Choroid plexus epithelial cell (primary cell): ENCODE measurements at regions not wholly inside any gene's neighbourhood (a gene's known extent, or its start where the extent isn't known, plus 50 kb on each side); places are given as distances from the start of the nearest gene placed in this dataset.

Experiments used
- DNase-seq: peaks from one replicate; pipeline ENCODE4 v3.0.0-alpha.2; 2010; ENCODE audit warnings: low read depth
- H3K4me3 ChIP-seq: 2 replicates; pipeline ENCODE4 v1.5.1; 2011; ENCODE audit warnings: low read depth, mild to moderate bottlenecking, control low read depth, low read length, moderate library complexity
- TF ChIP-seq, protein P1 (sequence below): conservative IDR thresholded peaks from 2 replicates; pipeline ENCODE4 v1.5.1; 2011; ENCODE audit warnings: low read depth, mild to moderate bottlenecking, control low read depth, inconsistent platforms, low read length, moderate library complexity

- no peak overlapping the region for H3K4me3 ChIP-seq
- no peak for DNase-seq
- TF ChIP-seq, protein P1, sequence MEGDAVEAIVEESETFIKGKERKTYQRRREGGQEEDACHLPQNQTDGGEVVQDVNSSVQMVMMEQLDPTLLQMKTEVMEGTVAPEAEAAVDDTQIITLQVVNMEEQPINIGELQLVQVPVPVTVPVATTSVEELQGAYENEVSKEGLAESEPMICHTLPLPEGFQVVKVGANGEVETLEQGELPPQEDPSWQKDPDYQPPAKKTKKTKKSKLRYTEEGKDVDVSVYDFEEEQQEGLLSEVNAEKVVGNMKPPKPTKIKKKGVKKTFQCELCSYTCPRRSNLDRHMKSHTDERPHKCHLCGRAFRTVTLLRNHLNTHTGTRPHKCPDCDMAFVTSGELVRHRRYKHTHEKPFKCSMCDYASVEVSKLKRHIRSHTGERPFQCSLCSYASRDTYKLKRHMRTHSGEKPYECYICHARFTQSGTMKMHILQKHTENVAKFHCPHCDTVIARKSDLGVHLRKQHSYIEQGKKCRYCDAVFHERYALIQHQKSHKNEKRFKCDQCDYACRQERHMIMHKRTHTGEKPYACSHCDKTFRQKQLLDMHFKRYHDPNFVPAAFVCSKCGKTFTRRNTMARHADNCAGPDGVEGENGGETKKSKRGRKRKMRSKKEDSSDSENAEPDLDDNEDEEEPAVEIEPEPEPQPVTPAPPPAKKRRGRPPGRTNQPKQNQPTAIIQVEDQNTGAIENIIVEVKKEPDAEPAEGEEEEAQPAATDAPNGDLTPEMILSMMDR = no peak
These were observed 971.7 kb upstream of the GYPC start for GRCh38 chr2:125684256-125684655.

DNA sequence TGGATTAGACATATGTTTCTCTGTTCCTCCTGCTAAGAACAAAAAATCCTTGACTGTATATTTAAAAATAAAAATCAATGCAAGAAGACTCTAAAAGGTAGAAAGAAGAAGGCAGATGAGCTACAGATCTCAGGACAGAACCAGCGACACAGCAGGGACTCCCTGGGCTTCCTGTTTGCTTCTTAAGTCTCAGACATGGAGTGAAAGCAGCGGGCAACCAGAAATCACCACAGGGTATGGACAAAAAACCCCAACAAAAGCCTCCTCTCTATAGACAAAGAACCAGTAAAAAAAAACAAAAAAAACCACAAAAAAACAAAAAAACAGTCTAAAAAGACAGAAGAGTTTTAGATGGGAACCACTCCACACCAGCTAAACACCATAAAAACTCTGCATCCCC is 971.0 kb upstream of the GYPC start:
- DNase-seq = no peak
- H3K4me3 ChIP-seq = no peak overlapping the region
- TF ChIP-seq, protein P1 = no peak

DNA sequence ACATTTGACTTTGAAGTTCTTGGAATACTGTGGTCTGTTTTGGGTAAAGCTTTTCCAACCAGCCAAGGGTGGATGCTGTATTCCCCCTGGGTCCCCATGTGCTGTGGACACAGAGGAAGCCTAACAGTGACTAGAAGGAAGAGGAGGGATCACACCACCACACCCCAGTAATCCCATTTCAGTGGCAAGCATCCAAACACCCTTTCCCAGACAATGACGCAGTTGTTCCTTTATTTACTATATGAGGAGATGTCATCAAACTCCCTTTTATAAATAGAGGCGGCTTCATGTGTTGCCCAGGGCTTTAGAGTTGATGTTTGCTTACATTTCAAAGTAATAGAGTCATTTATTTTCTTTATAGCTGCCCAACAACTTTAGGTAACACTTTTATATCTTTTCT is 959.4 kb upstream of the GYPC start:
- no peak overlapping the region for H3K4me3 ChIP-seq
- TF ChIP-seq, protein P1 = no peak
- no peak for DNase-seq

- no peak for DNase-seq
- H3K4me3 ChIP-seq = no peak overlapping the region
- TF ChIP-seq, protein P1 = no peak
These were observed 957.7 kb upstream of the GYPC start for GRCh38 chr2:125698280-125698679.

DNA sequence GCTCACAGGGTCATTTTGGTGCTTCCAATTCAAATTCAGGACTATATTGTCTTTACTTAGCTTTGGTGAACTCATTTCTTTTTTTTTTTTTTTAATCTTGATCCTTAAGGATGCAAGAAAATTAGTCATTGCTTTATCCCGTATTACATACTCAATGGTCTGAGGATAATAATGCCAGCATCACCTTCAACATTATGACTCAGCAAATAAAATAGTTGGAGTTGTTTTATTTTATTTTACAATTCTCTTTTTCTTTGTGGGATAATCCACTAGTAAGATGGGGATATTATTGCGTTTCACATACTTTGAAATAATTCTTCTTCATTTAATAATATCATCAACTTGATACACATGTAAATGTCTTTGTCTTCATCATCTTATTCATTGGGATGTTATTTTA is 954.9 kb upstream of the GYPC start:
- no peak overlapping the region for H3K4me3 ChIP-seq
- no peak for DNase-seq
- TF ChIP-seq, protein P1 = no peak

GRCh38 chr2:125707611-125708010 is 948.3 kb upstream of the GYPC start:
- TF ChIP-seq, protein P1 = no peak
- no peak for DNase-seq
- H3K4me3 ChIP-seq = no peak overlapping the region

DNA sequence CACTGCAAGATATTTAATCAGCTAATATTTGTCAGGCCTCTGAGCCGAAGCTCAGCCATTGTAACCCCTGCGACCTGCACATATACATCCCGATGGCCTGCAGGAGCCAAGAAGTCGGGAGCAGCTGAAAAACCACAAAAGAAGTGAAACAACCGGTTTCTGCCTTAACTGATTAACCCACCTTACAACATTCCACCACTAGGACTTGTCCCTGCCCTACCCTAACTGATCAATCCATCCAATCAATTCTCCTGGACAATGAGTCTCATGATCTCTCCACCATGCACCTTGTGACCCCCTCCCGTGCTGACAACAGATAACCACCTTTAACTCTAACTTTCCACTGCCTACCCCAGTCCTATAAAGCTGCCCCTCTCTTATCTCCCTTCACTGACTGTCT is 945.4 kb upstream of the GYPC start:
- TF ChIP-seq, protein P1 = no peak
- H3K4me3 ChIP-seq = no peak overlapping the region
- no peak for DNase-seq
